LNCaP clone FGC (cell line): ENCODE measurements at regions not wholly inside any gene's neighbourhood (a gene's known extent, or its start where the extent isn't known, plus 50 kb on each side); places are given as distances from the start of the nearest gene placed in this dataset.
A peak's percentile ranks its signal among the peaks of the same experiment; 100 is the strongest.
"Not testable (repeated sequence)": the region's sequence is repeated elsewhere in the genome, so short reads cannot be mapped to it uniquely, and the experiment has no call there.

ENCODE experiments used
- DNase-seq: peaks from one replicate; pipeline ENCODE4 v3.0.0-alpha.2; 2011; ENCODE audit warnings: low read depth
- H3K4me3 ChIP-seq: 2 replicates; pipeline ENCODE4 v1.5.1; 2011; ENCODE audit warnings: mild to moderate bottlenecking, low read depth, low read length, control low read depth
- TF ChIP-seq, protein P1 (sequence below): IDR thresholded peaks from 2 replicates; pipeline ENCODE4 v1.5.1; 2012; ENCODE audit warnings: mild to moderate bottlenecking; ENCODE audit not compliant: control insufficient read depth, insufficient read depth; ENCODE audit errors: extremely low read depth

DNA sequence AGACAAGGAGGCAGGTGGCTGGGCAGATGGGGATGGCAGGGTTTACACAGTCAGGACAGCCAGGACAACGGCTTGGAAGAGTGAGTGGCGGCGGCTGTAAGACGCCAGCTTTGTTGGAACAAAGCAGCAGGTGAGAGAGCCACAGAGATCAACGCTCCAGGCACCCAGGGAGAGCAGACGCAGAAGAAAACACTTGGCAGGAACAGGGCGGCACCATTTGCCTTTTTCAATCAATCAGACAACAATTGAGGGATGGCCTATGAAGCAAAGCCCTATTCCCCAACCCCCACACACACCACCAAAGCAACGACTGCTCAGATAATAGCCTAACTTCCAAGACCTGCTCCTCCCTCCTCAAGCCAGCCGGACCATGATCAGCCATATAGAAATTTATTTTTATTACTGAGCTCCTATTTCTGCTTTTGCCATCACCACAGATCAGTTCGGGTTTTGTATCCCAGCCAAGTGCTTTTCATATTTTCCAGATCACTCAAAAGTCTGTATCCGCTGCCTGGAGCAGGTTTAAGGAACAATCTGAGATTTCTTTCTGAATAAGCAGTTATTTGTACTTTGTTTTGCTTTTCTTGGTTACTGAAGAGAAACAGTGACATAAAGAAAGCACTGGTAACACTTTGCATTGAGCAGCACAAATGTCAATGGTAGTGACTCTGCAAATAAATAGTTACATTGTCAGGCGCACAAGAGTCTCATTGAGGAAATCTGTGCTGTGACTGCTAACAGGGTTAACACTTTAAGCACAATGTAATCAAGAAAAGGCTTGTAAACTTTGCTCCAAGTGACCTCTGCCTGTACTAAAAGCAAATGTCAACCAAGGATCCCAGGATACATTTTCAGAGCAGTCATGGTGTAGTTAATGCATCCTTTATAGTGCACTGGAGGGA, 81.8 kb upstream of the RBPJ start:
- DNase-seq: peak; percentile 79
- TF ChIP-seq, protein P1, sequence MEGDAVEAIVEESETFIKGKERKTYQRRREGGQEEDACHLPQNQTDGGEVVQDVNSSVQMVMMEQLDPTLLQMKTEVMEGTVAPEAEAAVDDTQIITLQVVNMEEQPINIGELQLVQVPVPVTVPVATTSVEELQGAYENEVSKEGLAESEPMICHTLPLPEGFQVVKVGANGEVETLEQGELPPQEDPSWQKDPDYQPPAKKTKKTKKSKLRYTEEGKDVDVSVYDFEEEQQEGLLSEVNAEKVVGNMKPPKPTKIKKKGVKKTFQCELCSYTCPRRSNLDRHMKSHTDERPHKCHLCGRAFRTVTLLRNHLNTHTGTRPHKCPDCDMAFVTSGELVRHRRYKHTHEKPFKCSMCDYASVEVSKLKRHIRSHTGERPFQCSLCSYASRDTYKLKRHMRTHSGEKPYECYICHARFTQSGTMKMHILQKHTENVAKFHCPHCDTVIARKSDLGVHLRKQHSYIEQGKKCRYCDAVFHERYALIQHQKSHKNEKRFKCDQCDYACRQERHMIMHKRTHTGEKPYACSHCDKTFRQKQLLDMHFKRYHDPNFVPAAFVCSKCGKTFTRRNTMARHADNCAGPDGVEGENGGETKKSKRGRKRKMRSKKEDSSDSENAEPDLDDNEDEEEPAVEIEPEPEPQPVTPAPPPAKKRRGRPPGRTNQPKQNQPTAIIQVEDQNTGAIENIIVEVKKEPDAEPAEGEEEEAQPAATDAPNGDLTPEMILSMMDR: peak; percentile 35
- 0 out of 2 replicates have a peak overlapping the region, but pooled peaks have one; percentile 17 for H3K4me3 ChIP-seq

DNA sequence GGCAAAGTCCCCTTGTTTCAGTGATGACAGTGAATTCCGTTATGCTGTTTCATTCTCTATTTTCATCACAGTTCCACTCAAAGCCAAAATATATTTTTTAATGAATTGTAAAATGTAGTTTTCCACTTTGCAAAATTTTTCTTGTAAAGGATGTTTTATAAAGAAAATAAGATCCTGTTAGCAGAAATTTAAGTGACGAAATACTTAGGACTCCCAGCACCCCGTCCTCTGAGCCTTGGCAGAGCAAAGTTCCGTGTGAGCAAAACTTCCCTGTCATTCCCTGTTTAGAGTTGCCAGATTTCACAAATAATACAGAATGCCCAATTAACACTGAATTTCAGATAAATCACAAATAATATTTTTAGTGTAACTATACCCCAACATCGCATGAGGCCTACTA, 81.0 kb upstream of the RBPJ start:
- no peak overlapping the region for H3K4me3 ChIP-seq
- TF ChIP-seq, protein P1: no peak
- no peak for DNase-seq

DNA sequence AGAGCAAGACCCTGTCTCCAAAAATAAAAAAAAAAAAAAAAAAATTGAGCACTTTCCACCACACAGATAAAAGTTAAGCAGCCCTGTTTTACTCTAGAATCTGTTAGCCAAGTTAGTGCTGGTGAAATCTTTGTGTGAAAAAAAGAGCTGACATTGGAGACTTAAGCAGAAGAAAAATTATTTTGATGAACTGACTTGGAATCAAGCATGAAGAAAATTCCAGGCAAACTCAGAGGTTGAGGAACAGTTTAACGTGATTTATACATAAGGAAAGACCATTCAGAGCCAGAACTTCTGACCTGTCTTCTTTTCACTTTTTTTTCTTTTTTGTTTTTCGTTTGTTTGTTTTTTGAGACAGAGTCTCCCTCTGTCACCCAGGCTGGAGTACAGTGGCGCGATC, 79.6 kb upstream of the RBPJ start:
- H3K4me3 ChIP-seq: no peak overlapping the region
- DNase-seq: no peak
- TF ChIP-seq, protein P1: no peak

DNA sequence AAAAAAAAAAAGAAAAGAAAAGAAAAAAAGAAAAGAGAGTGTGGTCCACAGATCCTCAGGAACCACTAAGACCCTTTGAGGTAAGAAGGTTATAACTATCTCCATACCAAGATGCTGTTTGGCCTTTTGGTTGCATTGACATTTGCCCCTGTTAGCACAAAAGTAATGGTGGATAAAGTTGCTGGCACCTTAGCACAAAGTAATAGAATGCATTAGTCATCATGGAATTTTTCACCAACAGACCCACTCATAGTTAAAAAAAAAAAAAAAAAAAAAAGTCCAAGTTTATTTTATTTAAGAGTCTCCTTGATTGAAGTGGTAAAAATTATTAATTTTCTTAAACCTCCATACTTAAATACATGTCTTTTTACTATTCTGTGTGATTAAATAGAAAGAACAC, 78.4 kb upstream of the RBPJ start:
- DNase-seq: no peak
- TF ChIP-seq, protein P1: no peak
- H3K4me3 ChIP-seq: no peak overlapping the region

DNA sequence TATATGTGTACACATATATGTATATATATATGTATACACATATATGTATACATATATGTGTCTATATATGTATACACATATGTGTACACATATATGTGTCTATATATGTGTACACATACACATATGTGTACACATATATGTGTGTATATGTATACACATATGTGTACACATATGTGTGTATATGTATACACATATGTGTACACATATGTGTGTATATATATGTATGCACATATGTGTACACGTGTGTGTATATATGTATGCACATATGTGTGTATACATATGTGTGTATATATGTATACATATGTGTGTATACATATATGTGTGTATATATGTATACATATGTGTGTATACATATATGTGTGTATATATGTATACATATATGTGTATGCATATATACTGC, 76.7 kb upstream of the RBPJ start:
- H3K4me3 ChIP-seq, DNase-seq: not testable (repeated sequence)

DNA sequence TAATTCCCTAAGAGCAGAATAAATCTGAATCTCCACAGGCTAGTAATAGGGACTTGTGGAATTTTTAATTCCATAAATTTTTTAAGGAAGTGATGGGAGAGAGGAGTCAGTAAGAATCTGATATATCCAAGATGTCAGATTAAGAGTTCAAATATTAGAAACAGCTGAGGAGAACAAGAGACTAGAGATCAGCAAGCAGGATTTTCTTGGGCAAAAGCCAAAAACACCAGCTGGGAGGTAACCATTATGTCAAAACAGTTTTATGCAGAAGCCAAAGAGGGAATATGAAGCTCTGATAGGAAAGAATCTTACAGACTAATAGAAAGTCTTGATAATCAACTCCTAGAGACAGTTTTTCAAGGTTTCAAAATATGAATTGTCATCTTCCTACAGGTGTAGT, 72.2 kb upstream of the RBPJ start:
- no peak overlapping the region for H3K4me3 ChIP-seq
- TF ChIP-seq, protein P1: no peak
- no peak for DNase-seq

DNA sequence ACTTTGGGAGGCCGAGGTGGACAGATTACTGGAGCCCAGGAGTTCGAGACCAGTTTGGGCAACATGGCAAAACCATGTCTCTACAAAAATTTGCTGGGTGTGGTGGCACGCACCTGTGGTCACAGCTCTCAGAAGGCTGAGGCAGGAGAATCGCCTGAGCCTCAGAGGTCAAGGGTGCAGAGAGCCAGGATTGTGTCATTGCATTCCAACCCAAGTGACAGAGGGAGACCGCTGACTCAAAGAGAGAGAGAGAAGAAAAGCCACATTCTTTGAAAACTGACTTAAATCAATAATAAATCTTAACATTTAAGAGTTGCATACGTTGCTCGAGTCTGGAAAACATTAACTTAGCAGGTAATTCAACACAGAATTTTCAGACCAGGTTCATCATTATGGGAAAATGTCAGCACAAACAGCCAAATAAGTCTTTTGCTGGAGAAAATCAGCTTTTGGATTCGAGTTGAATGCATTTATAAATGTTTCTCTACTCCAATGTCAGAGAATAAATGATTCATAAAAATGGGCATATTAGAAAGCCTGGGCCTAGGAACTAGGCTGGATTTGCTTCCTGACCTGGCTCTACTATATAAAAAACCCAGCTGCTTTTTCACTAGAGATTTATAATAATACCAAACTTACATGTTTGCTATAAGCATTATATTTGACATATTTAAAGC, 68.3 kb upstream of the RBPJ start:
- no peak for DNase-seq
- TF ChIP-seq, protein P1: no peak
- no peak overlapping the region for H3K4me3 ChIP-seq
